Germinal center (tissue), 1 donor: ENCODE measurements at regions not wholly inside any gene's neighbourhood (a gene's known extent, or its start where the extent isn't known, plus 50 kb on each side); places are given as distances from the start of the nearest gene placed in this dataset.

Experiments used
- DNase-seq: peaks from one replicate; pipeline ENCODE4 v3.0.0; 2012; ENCODE audit warnings: mixed read lengths, low spot score

DNA sequence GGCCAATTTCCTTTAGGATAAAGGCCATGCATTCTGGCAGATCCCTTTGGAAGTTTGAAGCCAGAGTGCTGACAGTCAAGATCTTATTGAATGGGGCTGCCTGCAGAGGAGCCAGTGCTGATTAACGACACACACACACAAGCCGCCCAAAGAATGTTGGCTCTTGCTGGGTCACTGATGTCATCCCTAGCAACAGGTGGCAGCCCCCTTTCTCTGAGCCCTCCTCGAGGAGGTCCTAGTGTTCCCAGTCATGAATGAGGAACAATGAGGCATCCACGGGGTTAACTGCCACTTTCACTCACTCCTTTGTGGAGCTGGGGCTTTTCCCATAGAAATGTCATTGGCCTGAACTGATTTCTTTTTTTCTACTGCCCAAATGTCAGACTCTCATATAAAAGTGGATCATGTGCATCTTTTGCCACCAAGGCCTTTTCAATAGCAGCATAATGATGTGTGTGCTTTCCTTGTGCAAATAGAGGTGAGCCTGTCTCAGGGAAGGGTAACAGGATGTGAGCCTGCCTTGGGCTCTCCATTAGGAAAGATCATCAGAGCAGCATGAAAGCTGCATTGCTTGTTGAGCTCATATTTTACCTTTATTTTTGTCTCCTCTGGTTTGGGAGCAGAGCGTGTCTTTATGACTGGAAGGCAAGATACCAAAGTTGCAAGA is 301.8 kb upstream of the MTNR1B start:
- DNase-seq, result no peak

GRCh38 chr11:92670308-92670890 is 299.1 kb upstream of the MTNR1B start:
- DNase-seq, result no peak

DNA sequence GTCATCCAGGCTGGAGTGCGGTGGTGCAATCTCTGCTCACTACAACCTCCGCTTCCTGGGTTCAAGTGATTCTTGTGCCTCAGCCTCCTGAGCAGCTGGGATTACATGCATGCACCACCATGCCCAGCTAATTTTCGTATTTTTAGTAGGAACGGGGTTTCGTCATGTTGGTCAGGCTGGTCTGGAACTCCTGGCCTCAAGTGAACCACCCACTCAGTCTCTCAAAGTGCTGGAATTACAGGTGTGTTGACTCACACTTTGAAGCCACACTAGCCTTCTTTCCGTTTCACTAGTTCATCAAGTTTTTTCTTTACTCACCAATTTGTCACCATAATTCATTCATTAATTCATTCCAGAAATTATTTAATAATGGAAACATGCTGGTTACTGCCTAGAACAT is 298.4 kb upstream of the MTNR1B start:
- no peak for DNase-seq

DNA sequence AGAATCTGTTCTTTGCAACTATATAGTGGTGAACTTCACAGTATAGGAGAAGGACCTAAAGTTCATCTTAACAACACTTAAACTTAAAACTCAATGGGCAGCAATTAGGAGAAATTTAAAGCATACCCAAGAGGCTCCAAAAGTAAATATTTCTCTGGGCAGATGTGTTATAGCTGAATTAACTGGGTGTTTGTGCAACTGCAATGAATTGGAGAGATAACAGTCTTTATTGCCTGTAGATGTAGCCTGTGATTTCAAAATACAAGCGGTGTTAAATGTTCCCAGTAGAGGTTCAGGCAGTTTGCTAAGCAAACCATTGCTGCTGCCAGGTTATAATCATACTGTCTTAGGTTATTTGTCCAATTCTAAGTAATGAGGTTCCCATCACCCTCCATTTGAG is 294.1 kb upstream of the MTNR1B start:
- DNase-seq, result no peak

GRCh38 chr11:92675810-92676209 is 293.6 kb upstream of the MTNR1B start:
- DNase-seq, result no peak

GRCh38 chr11:92678008-92678611 is 291.3 kb upstream of the MTNR1B start:
- DNase-seq, result no peak

DNA sequence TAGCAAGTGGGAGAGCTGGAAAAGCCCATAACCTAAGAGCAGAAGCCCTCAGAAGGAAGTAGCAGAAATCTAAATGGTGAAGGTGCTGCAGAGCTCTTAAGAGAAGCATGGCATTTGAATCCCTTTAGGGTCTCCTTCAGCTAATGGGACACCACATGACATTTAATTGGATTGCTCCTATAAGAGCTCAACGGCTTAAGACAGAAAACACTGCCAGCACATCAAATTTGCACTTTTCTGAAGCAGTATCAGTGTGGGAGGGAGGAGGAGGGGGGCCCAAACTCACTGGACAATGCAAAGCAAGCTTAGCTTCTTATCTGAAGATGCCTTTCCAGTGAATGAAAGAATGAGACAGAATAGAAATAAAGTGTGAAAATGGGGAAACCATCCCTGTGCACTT is 287.9 kb upstream of the MTNR1B start:
- no peak for DNase-seq

GRCh38 chr11:92682136-92682535 is 287.3 kb upstream of the MTNR1B start:
- no peak for DNase-seq

- DNase-seq, result no peak
Measured at GRCh38 chr11:92682952-92683351, 286.5 kb upstream of the MTNR1B start.

GRCh38 chr11:92685049-92685448 is 284.4 kb upstream of the MTNR1B start:
- no peak for DNase-seq

- DNase-seq, result no peak
Measured at GRCh38 chr11:92687724-92688123, 281.7 kb upstream of the MTNR1B start.

GRCh38 chr11:92688416-92688815 is 281.0 kb upstream of the MTNR1B start:
- DNase-seq, result no peak

DNA sequence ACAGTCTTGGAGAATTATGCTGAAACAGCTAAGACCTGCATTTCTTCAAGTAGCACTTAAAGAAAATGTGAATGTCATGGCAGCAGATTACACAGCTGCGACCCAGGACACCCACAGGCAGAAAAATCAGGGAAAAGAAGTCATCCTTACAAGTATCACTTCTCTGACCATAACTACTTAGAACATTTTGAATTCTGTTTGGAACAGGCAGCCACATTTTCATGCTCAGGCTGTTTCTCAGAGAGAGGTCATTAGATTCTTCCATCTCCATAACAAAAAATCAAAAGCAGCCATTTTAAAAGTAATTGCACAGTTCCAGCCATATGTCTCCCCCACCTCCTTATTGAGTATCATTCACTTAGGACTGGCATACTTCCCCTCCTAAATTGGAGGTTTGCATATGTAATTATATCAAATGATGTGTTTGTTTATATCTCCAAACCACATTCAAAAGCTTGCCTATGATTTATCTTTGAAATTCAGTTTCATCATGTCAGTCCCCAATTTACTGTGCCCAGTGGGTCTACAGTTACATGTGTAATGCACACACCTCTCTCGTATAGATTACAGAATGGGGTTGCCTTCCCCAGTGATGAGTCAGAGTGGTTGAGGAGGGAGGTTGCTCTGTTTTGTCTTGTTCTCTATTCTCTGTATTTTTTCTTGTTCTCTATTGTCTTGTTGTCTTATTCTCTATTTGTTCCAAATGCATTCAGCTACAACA is 276.5 kb upstream of the MTNR1B start:
- DNase-seq, result no peak

- no peak for DNase-seq
Measured at GRCh38 chr11:92696076-92696475, 273.4 kb upstream of the MTNR1B start.

- no peak for DNase-seq
Measured at GRCh38 chr11:92697461-92698312, 271.8 kb upstream of the MTNR1B start.

DNA sequence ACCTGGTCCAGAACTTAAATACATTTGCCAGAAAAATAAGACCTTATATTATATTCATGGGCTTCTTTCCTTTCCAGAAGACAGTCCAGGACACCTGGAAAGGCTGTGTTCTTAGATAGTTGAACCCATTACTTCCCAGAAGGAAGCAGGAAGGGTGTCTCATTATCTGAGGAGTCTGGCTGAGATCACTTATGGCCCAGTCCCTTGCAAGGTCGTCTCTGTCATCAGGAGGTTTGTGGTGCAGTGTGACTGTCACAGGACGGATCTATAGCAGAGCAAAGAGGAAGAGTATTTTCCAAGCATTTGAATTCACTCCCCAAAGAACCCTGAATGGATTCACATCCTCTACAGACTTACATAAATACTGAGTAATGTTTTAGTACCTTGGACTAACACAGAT is 270.7 kb upstream of the MTNR1B start:
- DNase-seq, result no peak

DNA sequence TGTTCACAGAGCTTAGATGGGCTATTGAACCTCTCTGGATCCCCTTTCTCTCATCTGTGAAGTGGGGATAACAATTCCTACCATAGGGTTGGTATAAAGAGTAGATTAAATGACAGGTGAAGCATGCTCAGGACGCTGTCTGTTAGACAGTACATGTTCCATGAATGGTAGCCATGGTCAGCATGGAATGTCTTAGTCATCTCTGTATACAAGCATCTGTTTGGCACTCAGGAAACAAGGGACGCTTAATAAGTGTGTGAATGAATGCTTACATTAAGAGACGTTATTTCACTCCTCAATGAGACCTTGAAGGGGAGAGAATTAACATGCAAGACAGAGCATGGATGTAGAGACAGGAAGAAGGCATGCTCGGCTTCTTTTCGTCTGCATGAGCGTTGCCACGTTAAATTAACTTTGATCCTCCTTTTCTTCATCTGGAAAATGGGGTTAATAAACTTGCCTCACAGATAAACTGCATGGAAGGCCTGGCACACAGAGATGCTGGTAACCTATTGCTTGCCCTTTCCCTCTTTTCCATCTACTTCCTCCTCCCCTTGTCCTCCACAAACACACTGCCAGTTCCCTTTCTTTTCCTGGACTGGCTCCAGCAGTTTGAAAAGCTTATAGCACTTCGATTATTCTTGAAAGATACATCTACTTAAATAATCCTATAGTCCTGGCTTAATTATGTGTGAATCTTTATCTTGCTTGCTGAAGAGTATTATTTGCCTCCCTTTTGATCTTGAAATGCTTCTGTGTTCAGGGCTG is 267.2 kb upstream of the MTNR1B start:
- DNase-seq, result no peak

DNA sequence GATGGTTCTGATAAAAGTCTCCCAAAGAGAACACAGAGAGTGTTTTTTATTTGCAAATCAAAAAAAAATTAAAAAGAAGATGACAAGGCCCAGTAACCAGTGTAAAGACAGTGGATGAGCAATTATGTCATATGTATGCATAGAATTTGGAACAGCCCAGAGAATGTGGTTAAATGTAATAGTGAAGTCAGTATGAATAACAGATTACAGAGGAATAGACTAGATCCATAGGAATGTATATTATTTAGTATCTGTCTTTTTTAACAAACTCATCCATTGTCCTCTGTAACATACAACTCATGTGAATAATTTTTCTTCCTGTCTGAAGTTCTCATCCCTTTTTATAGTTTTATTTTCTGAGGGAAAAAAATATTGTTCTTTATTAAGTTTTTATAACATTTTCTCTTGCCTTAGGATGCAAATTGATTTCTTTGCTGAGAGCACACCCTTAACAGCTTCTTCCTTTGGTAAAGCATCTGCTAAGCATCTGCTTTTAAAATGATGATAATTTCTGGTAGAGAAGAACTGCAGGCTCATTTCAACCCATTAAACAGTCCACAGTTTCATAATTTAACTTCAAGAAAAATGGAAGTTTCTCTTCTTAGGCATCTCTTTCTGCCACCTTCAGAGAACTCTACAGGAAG is 266.5 kb upstream of the MTNR1B start:
- DNase-seq, result no peak

GRCh38 chr11:92703449-92703830 is 266.0 kb upstream of the MTNR1B start:
- no peak for DNase-seq

GRCh38 chr11:92707173-92707619 is 262.3 kb upstream of the MTNR1B start:
- DNase-seq, result no peak

GRCh38 chr11:92707665-92708064 is 261.8 kb upstream of the MTNR1B start:
- no peak for DNase-seq
